BE2C (cell line): ENCODE measurements at regions not wholly inside any gene's neighbourhood (a gene's known extent, or its start where the extent isn't known, plus 50 kb on each side); places are given as distances from the start of the nearest gene placed in this dataset.
"Not testable (repeated sequence)": the region's sequence is repeated elsewhere in the genome, so short reads cannot be mapped to it uniquely, and the experiment has no call there.

Experiments
- DNase-seq: peaks from one replicate; pipeline ENCODE4 v3.0.0-alpha.2; 2020
- H3K27me3 ChIP-seq: fragments of 250-450 bp; sonication (Bioruptor Pico); 2 replicates; pipeline ENCODE4 v1.5.1; 2020; ENCODE audit warnings: mild to moderate bottlenecking
- H3K36me3 ChIP-seq: fragments of 250-450 bp; sonication (Bioruptor Pico); 2 replicates; pipeline ENCODE4 v1.5.1; 2020; ENCODE audit warnings: mild to moderate bottlenecking
- H3K4me1 ChIP-seq: fragments of 250-450 bp; sonication (Bioruptor Pico); 2 replicates; pipeline ENCODE4 v1.5.1; 2020
- H3K4me3 ChIP-seq: 2 replicates; pipeline ENCODE4 v1.5.1; 2011; ENCODE audit warnings: low read depth, low read length
- H3K9me3 ChIP-seq: fragments of 250-450 bp; sonication (Bioruptor Pico); 2 replicates; pipeline ENCODE4 v1.5.1; 2020
- TF ChIP-seq, protein P1 (sequence below): IDR thresholded peaks from 2 replicates; pipeline ENCODE4 v1.5.1; 2012; ENCODE audit warnings: mild to moderate bottlenecking, low read depth, low read length

DNA sequence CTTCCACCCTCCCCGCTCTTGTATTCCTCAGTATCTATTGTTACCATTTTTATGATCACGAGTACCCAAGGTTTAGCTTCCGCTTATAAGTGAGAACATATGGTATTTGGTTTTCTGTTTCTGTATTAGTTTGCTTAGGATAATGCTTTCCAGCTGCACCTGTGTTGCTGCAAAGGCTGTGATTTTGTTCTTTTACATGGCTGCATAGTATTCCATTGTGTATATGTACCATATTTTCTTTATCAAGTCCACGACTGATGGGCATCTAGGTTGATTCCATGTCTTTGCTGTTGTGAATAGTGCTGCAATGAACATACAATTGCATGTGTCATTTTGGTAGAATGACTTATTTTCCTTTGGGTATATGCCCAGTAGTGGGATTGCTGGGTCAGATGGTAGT is 79.7 kb upstream of the EFCAB3 start:
- Histone ChIP-seq H3K9me3 (no peaks in the 10 kb centered on the region; the same call in 1 of the 2 replicates), H3K27me3 (peaks cover 4% of the 10 kb centered on the region; the same call in 1 of the 2 replicates), H3K4me3 (no peak overlapping the region), H3K4me1 (no peaks in the 10 kb centered on the region), H3K36me3 (no peaks in the 10 kb centered on the region)
- no peak for DNase-seq
- TF ChIP-seq, protein P1, sequence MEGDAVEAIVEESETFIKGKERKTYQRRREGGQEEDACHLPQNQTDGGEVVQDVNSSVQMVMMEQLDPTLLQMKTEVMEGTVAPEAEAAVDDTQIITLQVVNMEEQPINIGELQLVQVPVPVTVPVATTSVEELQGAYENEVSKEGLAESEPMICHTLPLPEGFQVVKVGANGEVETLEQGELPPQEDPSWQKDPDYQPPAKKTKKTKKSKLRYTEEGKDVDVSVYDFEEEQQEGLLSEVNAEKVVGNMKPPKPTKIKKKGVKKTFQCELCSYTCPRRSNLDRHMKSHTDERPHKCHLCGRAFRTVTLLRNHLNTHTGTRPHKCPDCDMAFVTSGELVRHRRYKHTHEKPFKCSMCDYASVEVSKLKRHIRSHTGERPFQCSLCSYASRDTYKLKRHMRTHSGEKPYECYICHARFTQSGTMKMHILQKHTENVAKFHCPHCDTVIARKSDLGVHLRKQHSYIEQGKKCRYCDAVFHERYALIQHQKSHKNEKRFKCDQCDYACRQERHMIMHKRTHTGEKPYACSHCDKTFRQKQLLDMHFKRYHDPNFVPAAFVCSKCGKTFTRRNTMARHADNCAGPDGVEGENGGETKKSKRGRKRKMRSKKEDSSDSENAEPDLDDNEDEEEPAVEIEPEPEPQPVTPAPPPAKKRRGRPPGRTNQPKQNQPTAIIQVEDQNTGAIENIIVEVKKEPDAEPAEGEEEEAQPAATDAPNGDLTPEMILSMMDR, result no peak

DNA sequence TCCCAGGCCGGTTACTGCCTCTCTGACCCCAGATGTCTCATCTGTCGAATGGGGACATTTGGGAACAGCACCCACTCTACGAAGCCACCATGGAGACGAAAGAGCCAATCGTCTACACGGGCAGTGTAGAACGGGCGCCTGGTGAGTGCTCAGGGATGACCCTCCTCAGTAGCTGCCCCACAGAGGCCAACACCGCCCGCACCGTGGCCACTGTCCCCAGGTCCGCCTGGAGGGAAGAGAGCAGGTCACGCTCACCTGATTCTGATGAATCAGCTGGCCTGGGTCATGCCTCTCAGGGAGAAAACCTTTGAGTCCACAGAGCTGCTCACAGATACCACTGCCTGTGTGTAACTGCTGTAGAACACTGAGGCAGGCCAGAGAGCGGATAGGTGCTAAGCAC is 105.1 kb upstream of the EFCAB3 start:
- not testable (repeated sequence) for H3K27me3 ChIP-seq, H3K4me3 ChIP-seq, DNase-seq, H3K4me1 ChIP-seq, H3K36me3 ChIP-seq, H3K9me3 ChIP-seq

DNA sequence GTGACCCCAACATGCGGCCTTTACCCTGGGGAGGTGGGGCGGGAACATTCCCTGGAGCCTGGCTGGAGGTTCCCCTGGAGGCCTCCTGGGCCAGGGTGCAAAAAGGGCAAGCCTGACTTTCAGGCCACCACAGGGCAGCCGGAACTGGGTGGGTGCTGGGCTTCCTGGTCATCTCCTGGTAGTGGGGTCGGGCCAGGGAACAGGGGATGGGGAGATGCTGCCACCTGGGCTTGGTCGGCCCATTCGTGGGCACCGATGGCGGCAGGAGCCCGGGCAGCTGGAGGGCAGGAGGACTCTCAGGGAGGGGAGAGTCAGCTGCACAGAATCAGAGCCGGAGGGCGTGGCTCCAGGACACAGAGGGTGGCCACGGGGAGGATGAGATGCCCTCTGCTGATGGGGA is 112.0 kb upstream of the EFCAB3 start:
- not testable (repeated sequence) for DNase-seq, H3K4me3 ChIP-seq, H3K4me1 ChIP-seq, H3K36me3 ChIP-seq, H3K27me3 ChIP-seq, H3K9me3 ChIP-seq

DNA sequence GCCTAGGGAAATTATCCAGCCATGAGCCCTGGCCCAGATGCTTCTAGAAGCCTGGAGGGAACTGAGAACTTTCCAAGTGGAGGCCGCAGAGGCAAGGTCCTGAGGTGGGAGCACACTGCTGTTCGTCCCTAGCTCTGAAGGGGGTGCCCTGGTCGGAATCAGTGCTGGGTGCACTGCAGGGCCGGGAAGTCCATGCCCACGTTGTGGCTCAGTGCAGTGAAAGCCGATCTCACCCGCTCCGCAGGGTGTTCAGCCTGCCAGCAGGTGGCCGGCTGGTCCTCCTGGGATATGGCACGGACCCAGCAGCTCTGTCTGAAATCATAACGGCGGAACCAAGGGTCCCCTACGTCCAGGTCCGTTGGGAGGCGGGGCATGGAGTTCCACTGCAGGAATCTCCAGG is 115.4 kb upstream of the EFCAB3 start:
- DNase-seq, H3K4me1 ChIP-seq, H3K36me3 ChIP-seq, H3K9me3 ChIP-seq, H3K27me3 ChIP-seq, H3K4me3 ChIP-seq: not testable (repeated sequence)

DNA sequence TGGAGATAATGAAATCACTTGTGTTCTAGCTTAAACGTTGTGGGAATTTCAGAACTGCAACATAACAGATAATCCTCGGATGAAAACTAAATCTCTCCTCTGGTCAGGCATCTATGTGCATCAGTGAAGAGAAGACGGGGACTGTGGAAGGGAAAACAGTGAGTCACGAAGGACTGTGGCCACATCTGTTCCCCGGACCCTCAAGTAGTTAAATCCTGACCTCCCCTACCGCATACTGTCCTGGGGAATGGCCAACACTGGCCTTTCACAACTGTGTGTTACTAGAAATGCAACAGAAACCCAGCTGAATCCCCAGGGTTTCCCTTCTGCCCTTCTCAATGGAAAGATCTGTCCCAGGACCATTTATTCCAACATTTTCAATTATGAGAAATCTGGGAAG is 124.6 kb upstream of the EFCAB3 start:
- DNase-seq, H3K36me3 ChIP-seq, H3K9me3 ChIP-seq, H3K4me3 ChIP-seq, H3K4me1 ChIP-seq, H3K27me3 ChIP-seq: not testable (repeated sequence)

DNA sequence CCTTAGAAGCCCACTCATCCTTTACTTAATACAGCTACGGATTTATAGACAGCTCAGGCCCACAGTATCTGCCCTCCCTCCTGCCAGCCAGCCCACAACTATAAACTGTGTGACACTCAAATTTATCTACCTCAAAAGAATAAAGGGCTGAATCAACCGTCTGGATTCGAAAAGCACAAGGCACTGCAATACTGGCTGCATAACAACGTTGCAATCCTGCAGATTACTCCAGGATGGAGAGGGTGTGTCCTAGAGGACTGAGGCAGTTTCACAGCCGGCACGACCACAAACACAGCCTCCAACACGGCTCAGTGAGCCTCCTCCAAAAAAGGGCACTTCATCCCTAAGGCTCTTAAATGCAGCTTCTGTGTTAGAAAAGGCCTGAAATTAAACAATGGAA is 138.3 kb upstream of the EFCAB3 start:
- H3K4me1 ChIP-seq, H3K36me3 ChIP-seq, H3K9me3 ChIP-seq, DNase-seq, H3K4me3 ChIP-seq, H3K27me3 ChIP-seq: not testable (repeated sequence)

DNA sequence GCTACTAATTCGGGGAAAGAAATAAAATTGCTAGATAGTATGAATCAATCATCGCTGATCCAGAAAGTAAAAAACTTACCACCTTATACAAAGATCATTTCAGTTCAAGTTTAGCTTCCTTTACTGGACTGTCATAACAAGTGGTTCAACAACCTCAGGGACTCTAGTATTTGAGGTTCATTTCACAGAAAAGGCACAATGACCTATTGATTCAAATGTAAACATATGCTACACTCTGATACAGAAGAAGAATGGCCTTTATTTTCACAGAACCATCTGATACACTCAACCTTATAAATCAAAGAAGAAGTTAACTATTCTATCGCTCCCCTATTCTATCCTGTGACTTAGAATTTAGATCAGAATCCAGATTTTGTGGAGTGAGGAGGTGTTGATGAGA is 140.8 kb upstream of the EFCAB3 start:
- DNase-seq, H3K4me1 ChIP-seq, H3K9me3 ChIP-seq, H3K4me3 ChIP-seq, H3K36me3 ChIP-seq, H3K27me3 ChIP-seq: not testable (repeated sequence)

DNA sequence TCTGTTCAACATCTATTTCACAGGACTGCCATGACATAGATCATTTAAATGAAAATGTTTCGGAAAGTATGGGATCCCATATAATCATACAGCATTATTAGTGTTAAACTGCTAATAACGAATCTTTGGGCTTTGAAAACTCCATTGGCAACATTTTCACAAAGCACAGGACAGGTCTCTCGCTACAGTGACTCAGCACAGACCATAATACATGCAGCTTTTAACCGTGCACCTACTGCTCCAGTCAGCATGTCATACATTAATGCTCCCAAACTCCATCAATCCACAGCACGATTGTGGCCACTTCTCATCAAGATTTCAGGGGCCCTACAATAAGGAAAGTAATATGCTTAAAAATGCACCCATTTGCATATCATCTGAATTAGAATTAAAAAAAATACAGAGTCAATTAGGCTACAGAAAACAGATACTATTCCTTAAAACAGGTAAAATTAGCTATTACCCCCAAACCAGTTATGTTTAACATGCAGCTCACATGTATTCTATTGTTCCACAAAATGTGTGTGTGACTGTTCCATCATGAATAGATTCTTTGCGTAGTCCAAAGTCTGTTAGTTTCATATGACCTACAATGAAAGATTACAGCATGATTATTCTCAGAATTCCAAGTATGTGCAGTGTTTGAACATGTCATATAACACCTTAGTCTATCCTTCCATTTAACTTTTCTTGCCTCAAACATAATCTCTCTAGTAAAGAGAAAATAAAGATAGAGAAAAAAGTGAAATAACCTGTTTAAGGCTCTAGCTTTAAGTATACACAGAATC is 141.6 kb upstream of the EFCAB3 start:
- DNase-seq, result not testable (repeated sequence)

DNA sequence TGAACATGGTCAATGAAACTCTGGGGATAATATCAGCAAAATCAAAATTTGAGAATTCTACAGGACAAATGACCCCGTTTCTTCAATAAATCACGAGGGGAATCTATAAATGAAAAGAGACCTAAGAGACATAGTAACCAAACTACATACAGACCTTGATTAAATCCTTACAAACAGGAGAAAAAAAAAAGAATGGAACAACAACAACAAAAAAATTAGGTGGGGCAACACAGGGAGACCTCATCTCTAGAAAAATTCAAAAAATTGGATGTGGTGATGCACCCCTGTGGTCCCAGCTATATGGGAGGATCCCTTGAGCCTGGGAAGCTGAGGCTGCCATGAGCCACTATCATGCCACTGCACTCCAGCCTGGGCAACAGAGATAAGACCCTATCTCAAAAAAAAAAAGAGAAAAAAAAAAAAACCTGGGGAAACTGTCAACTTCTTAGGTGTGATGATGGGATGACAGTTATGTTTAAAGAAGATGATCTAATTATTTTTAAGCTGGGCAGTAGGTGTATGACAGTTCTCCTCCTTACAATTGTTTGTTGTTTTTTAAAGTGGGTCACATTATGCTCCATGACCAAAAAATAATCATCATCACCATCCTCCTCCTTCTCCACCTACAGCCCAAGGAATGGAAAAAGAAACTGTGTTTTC is 146.4 kb upstream of the EFCAB3 start:
- not testable (repeated sequence) for DNase-seq, H3K9me3 ChIP-seq, H3K4me3 ChIP-seq, H3K36me3 ChIP-seq, H3K27me3 ChIP-seq, H3K4me1 ChIP-seq

More for the DNA sequence above, 141.6 kb upstream of the EFCAB3 start:
- not testable (repeated sequence) for H3K27me3 ChIP-seq, H3K4me3 ChIP-seq, H3K36me3 ChIP-seq, H3K4me1 ChIP-seq, H3K9me3 ChIP-seq

DNA sequence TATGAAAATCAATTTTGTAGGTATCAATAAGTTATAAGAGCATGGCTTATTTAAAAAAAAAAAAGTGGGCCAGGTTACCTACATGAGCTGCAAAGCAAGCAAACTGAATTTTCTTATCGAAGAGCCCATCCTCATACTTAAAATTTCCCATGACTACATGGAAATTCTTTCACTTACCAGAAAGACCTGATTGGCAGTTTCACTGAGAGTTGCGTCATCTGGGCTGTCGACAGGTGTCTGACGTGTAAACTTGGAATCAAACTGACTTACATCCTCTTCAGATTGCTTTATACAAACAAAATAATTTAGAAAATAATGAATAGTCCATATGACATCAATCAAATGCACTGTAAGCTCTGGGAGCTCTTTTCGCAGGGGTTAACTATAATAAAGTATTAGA is 149.1 kb upstream of the EFCAB3 start:
- H3K27me3 ChIP-seq, H3K36me3 ChIP-seq, H3K4me1 ChIP-seq, H3K9me3 ChIP-seq, DNase-seq, H3K4me3 ChIP-seq: not testable (repeated sequence)

DNA sequence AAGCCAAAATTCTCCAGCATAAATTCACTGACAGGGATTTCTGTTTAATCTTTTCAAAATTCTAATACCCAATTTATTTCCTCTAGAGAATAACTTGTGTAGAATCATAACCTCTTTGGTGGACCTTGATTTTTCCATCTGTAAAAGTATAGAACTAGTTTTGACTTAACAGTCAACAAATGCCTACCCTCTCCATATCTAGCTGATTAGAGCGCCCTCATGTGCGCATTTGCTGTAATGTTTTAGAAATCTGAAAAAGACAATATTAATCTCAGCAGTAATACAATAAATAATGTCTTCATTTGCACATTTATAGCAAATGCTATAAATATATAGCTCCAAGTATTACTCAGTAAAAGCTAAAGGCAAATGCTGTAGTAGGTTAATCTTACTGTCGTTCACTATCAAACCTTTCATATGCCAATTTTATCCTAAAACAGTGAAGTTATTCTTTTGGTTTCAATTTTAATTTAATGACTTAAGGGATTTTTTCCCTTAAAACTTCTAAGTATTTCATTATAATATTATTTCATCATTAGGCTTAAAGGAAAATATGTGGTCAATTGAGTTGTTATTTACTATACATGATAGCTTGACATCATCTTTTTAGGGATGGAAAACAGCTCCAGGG is 153.6 kb upstream of the EFCAB3 start:
- not testable (repeated sequence) for H3K27me3 ChIP-seq, H3K9me3 ChIP-seq, H3K36me3 ChIP-seq, H3K4me1 ChIP-seq, H3K4me3 ChIP-seq
- TF ChIP-seq, protein P1, result peak; percentile 31; the same call in 1 of the 2 replicates
- DNase-seq, result peak; percentile 40

DNA sequence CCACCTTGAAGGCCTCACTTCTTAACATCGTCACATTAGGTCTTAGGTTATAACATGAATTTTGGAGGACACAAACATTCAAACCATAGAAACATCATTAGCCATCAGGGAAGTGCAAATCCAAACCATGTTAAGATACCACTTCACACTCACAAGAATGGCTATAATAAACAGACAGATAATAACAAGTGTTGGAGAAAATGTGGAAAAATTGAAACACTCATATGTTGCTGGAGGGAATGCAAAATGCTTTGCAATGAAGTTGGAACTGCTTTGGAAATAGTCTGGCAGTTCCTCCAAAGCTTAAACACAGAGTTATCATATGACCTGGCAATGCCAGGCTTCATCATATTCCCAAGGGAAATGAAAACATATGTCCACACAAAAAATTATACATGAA is 156.8 kb upstream of the EFCAB3 start:
- H3K36me3 ChIP-seq, H3K9me3 ChIP-seq, H3K4me1 ChIP-seq, DNase-seq, H3K27me3 ChIP-seq, H3K4me3 ChIP-seq: not testable (repeated sequence)
